Kidney (tissue), 13 donors: ENCODE measurements at regions not wholly inside any gene's neighbourhood (a gene's known extent, or its start where the extent isn't known, plus 50 kb on each side); places are given as distances from the start of the nearest gene placed in this dataset.

Source experiments
- DNase-seq, 5 donors: peaks; one replicate each; pipeline ENCODE4 v3.0.0-alpha.2; 2013 to 2020
- FAIRE-seq: peaks from 2 replicates; lab custom pipeline; 2012; peaks lifted over from hg19 to GRCh38; lab: Jason Lieb, UNC
- H3K27ac ChIP-seq, 2 donors: one replicate each; pipeline ENCODE4 v1.7.0; 2013; ENCODE audit warnings: low read depth in 2 of 2, low read length in 2 of 2, inconsistent platforms in 1 of 2
- H3K27me3 ChIP-seq: one replicate; pipeline ENCODE4 v1.7.1; 2013; ENCODE audit warnings: low read length, inconsistent platforms; ENCODE audit not compliant: control insufficient read depth, insufficient read depth
- H3K36me3 ChIP-seq, 3 donors: one replicate each; pipeline versions ENCODE4 v1.7.0 to v1.7.1; 2013; ENCODE audit warnings: low read length in 3 of 3, control low read depth in 1 of 3, inconsistent platforms in 1 of 3; ENCODE audit not compliant: insufficient read depth in 3 of 3, control insufficient read depth in 2 of 3
- H3K4me1 ChIP-seq, 3 donors: one replicate each; pipeline versions ENCODE4 v1.7.0 to v1.7.1; 2013; ENCODE audit warnings: low read length in 3 of 3, inconsistent platforms in 1 of 3, low read depth in 1 of 3; ENCODE audit not compliant: control insufficient read depth in 2 of 3, insufficient read depth in 2 of 3
- H3K4me3 ChIP-seq, 3 donors: one replicate each; pipeline versions ENCODE4 v1.7.0 to v1.8.1; 2013; ENCODE audit warnings: low read length in 3 of 3, control low read depth in 1 of 3, inconsistent platforms in 1 of 3
- H3K9ac ChIP-seq, 3 donors: one replicate each; pipeline versions ENCODE4 v1.7.0 to v1.7.1; 2013; ENCODE audit warnings: low read length in 3 of 3, control low read depth in 1 of 3, inconsistent platforms in 1 of 3
- H3K9me3 ChIP-seq, 3 donors: one replicate each; pipeline versions ENCODE4 v1.7.0 to v1.7.1; 2013; ENCODE audit warnings: low read length in 3 of 3, control low read depth in 1 of 3, inconsistent platforms in 1 of 3; ENCODE audit not compliant: control insufficient read depth in 2 of 3, insufficient read depth in 1 of 3
- CTCF ChIP-seq: IDR thresholded peaks from 3 replicates; pipeline ENCODE4 v1.5.1; 2012; ENCODE audit warnings: mild to moderate bottlenecking, moderate library complexity, borderline replicate concordance; ENCODE audit not compliant: insufficient read depth; ENCODE audit errors: extremely low read depth
- intact Hi-C: fragments of 100-400 bp; cut with DNase I; formaldehyde crosslinking; loops from one replicate; pipeline ENCODE4 v1.11.1; 2022
- donor health status: control.
- donor health status: control.
- donor health status: control.
- donor health status: control.
- donor health status: control.
- donor health status: DM: yes; HTN: yes; CAD: no.
- donor health status: Normal renal cell carcinoma (clear cell type).

DNA sequence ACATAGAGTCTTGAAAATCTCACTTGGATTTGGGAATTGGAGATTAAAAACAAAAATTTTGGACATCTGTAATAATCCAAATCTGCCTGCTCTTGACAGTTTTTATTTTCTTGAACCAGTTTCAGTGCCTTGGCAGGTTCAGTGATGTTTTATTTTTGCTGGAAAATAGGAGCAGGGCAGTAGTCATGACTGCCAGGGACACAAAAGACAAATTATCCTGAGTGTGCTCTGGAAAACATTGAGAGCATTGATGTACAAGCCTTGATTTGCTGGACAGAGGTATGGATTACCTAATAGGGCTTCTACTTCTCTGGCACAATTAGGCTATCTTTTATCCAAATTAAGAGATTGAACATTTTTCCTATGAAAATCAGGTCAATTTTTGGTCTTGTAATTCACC is 123.4 kb upstream of the SFRP2 start:
- no peak overlapping the region for H3K9ac ChIP-seq
- H3K27ac ChIP-seq: no peak overlapping the region
- H3K36me3 ChIP-seq: no peaks in the 10 kb centered on the region
- TF ChIP-seq CTCF: no peak
- no peak overlapping the region for H3K4me3 ChIP-seq
- H3K9me3 ChIP-seq: no peaks in the 10 kb centered on the region
- intact Hi-C loops: no loop called here
- no peak for FAIRE-seq
- H3K4me1 ChIP-seq: no peaks in the 10 kb centered on the region
- DNase-seq: no peak
- no peaks in the 10 kb centered on the region for H3K27me3 ChIP-seq

GRCh38 chr4:153909672-153910071 is 120.8 kb upstream of the SFRP2 start:
- Histone ChIP-seq H3K9ac (no peak overlapping the region), H3K4me3 (no peak overlapping the region), H3K36me3 (no peaks in the 10 kb centered on the region), H3K4me1 (no peaks in the 10 kb centered on the region), H3K27me3 (no peaks in the 10 kb centered on the region), H3K9me3 (no peaks in the 10 kb centered on the region), H3K27ac (no peak overlapping the region)
- no peak for TF ChIP-seq CTCF
- intact Hi-C loops: no loop called here
- DNase-seq (no peak), FAIRE-seq (no peak)

GRCh38 chr4:153906231-153906630 is 117.3 kb upstream of the SFRP2 start:
- Histone ChIP-seq H3K36me3 (no peaks in the 10 kb centered on the region), H3K9me3 (no peaks in the 10 kb centered on the region), H3K27me3 (no peaks in the 10 kb centered on the region), H3K4me3 (no peak overlapping the region), H3K27ac (no peak overlapping the region), H3K4me1 (no peaks in the 10 kb centered on the region), H3K9ac (no peak overlapping the region)
- no peak for DNase-seq
- intact Hi-C loops: no loop called here
- FAIRE-seq: no peak
- TF ChIP-seq CTCF: no peak

GRCh38 chr4:153905231-153905630 is 116.3 kb upstream of the SFRP2 start:
- intact Hi-C loops: no loop called here
- Histone ChIP-seq H3K9me3 (no peaks in the 10 kb centered on the region), H3K4me3 (no peak overlapping the region), H3K27me3 (no peaks in the 10 kb centered on the region), H3K9ac (no peak overlapping the region), H3K27ac (no peak overlapping the region), H3K4me1 (no peaks in the 10 kb centered on the region), H3K36me3 (no peaks in the 10 kb centered on the region)
- no peak for FAIRE-seq
- TF ChIP-seq CTCF: no peak
- DNase-seq: no peak
